H9 (cell line): ENCODE measurements at regions not wholly inside any gene's neighbourhood (a gene's known extent, or its start where the extent isn't known, plus 50 kb on each side); places are given as distances from the start of the nearest gene placed in this dataset.

ENCODE experiments used
- DNase-seq: peaks from one replicate; pipeline ENCODE4 v3.0.0-alpha.2; 2017
- H2AFZ ChIP-seq: one replicate; pipeline ENCODE4 v1.6.1; 2013; ENCODE audit warnings: mild to moderate bottlenecking, low read length, control low read depth, moderate library complexity
- H2AK5ac ChIP-seq: 2 replicates; pipeline ENCODE4 v1.6.1; 2013; ENCODE audit warnings: low read length, control low read depth, mixed read lengths; ENCODE audit not compliant: insufficient read length
- H2BK120ac ChIP-seq: one replicate; pipeline ENCODE4 v1.6.1; 2013; ENCODE audit warnings: low read depth, mild to moderate bottlenecking, low read length, control low read depth, inconsistent platforms; ENCODE audit not compliant: poor library complexity, severe bottlenecking
- H2BK12ac ChIP-seq: 2 replicates; pipeline ENCODE4 v1.6.1; 2013; ENCODE audit warnings: low read length, control low read depth, mixed read lengths, low read depth; ENCODE audit not compliant: insufficient read length
- H2BK15ac ChIP-seq: 2 replicates; pipeline ENCODE4 v1.6.1; 2013; ENCODE audit warnings: low read depth, low read length, control low read depth
- H2BK20ac ChIP-seq: one replicate; pipeline ENCODE4 v1.6.1; 2013; ENCODE audit warnings: low read depth, mild to moderate bottlenecking, low read length, control low read depth, inconsistent platforms; ENCODE audit not compliant: poor library complexity, severe bottlenecking
- H2BK5ac ChIP-seq: 2 replicates; pipeline ENCODE4 v1.6.1; 2013; ENCODE audit warnings: low read length, control low read depth, mixed read lengths; ENCODE audit not compliant: insufficient read length
- H3K14ac ChIP-seq: 2 replicates; pipeline ENCODE4 v1.6.1; 2013; ENCODE audit warnings: low read length, control low read depth; ENCODE audit not compliant: insufficient read depth
- H3K18ac ChIP-seq: 2 replicates; pipeline ENCODE4 v1.6.1; 2013; ENCODE audit warnings: low read depth, mild to moderate bottlenecking, mixed read lengths, low read length, control low read depth; ENCODE audit not compliant: insufficient read length
- H3K23ac ChIP-seq: 2 replicates; pipeline ENCODE4 v1.6.1; 2013; ENCODE audit warnings: low read length, control low read depth, mixed read lengths, low read depth; ENCODE audit not compliant: insufficient read length
- H3K23me2 ChIP-seq: 2 replicates; pipeline ENCODE4 v1.6.1; 2013; ENCODE audit warnings: low read depth, mild to moderate bottlenecking, mixed read lengths, low read length, control low read depth; ENCODE audit not compliant: insufficient read length, poor library complexity, severe bottlenecking
- H3K27ac ChIP-seq: 2 replicates; pipeline ENCODE4 v1.5.1; 2013; ENCODE audit warnings: low read length, control low read depth, mixed read lengths, low read depth; ENCODE audit not compliant: insufficient read length
- H3K27me3 ChIP-seq: 2 replicates; pipeline ENCODE4 v1.6.1; 2013; ENCODE audit warnings: low read length, control low read depth, inconsistent platforms; ENCODE audit not compliant: insufficient read depth
- H3K4ac ChIP-seq: 2 replicates; pipeline ENCODE4 v1.6.1; 2013; ENCODE audit warnings: low read depth, mild to moderate bottlenecking, control low read depth, inconsistent platforms, low read length, moderate library complexity
- H3K4me1 ChIP-seq: 2 replicates; pipeline ENCODE4 v1.6.1; 2013; ENCODE audit warnings: low read length, control low read depth, inconsistent platforms; ENCODE audit not compliant: insufficient read depth
- H3K4me2 ChIP-seq: 2 replicates; pipeline ENCODE4 v1.6.1; 2013; ENCODE audit warnings: low read length, control low read depth, mixed read lengths; ENCODE audit not compliant: insufficient read length, insufficient read depth
- H3K56ac ChIP-seq: 2 replicates; pipeline ENCODE4 v1.6.1; 2013; ENCODE audit warnings: low read depth, mild to moderate bottlenecking, mixed read lengths, low read length, control low read depth; ENCODE audit not compliant: insufficient read length
- H3K79me1 ChIP-seq: 2 replicates; pipeline ENCODE4 v1.6.1; 2013; ENCODE audit warnings: low read depth, mild to moderate bottlenecking, moderate library complexity, low read length, control low read depth, inconsistent platforms; ENCODE audit not compliant: insufficient read depth, poor library complexity, severe bottlenecking
- H3K79me2 ChIP-seq: 2 replicates; pipeline ENCODE4 v1.6.1; 2013; ENCODE audit warnings: low read length, control low read depth, inconsistent platforms; ENCODE audit not compliant: insufficient read depth
- H3K9ac ChIP-seq: 2 replicates; pipeline ENCODE4 v1.6.1; 2013; ENCODE audit warnings: low read length, control low read depth, mixed read lengths; ENCODE audit not compliant: insufficient read length; ENCODE audit errors: extremely low read depth
- H3K9me3 ChIP-seq: one replicate; pipeline ENCODE4 v1.6.1; 2013; ENCODE audit warnings: low read depth, low read length, inconsistent platforms; ENCODE audit not compliant: control insufficient read depth
- H3T11ph ChIP-seq: one replicate; pipeline ENCODE4 v1.6.1; 2013; ENCODE audit warnings: mild to moderate bottlenecking, low read length, control low read depth, inconsistent platforms
- H4K20me1 ChIP-seq: one replicate; pipeline ENCODE4 v1.6.1; 2013; ENCODE audit not compliant: control insufficient read depth, insufficient read length, insufficient read depth
- H4K5ac ChIP-seq: 2 replicates; pipeline ENCODE4 v1.6.1; 2013; ENCODE audit warnings: low read depth, mild to moderate bottlenecking, mixed read lengths, low read length, control low read depth; ENCODE audit not compliant: insufficient read length
- H4K8ac ChIP-seq: replicated peaks from 2 replicates; pipeline ENCODE4 v1.6.1; 2013; ENCODE audit warnings: low read length, control low read depth, mixed read lengths, low read depth; ENCODE audit not compliant: insufficient read length
- H4K91ac ChIP-seq: 2 replicates; pipeline ENCODE4 v1.6.1; 2013; ENCODE audit warnings: low read depth, mild to moderate bottlenecking, moderate library complexity, mixed read lengths, low read length, control low read depth; ENCODE audit not compliant: insufficient read length
- H3K27ac Mint-ChIP-seq, 3 experiments: 2 replicates in 2 of 3; 3 replicates in 1 of 3; pipeline ENCODE4 v1.8.0; 2020 to 2021; ENCODE audit warnings: mixed read lengths in 3 of 3, mild to moderate bottlenecking in 1 of 3, moderate library complexity in 1 of 3
- H3K27me3 Mint-ChIP-seq: 2 replicates; pipeline ENCODE4 v1.8.0; 2021; ENCODE audit warnings: low read depth, mild to moderate bottlenecking, moderate library complexity, mixed read lengths
- H3K36me3 Mint-ChIP-seq, 3 experiments: 2 replicates in 2 of 3; 3 replicates in 1 of 3; pipeline ENCODE4 v1.8.0; 2020 to 2021; ENCODE audit warnings: low read depth in 3 of 3, mixed read lengths in 3 of 3; ENCODE audit not compliant: insufficient read depth in 1 of 3
- H3K4me1 Mint-ChIP-seq, 2 experiments: 2 replicates each; pipeline ENCODE4 v1.8.0; 2020; ENCODE audit warnings: mixed read lengths in 2 of 2
- H3K4me3 Mint-ChIP-seq, 2 experiments: 2 replicates in 1 of 2; 3 replicates in 1 of 2; pipeline ENCODE4 v1.8.0; 2020 to 2021; ENCODE audit warnings: mild to moderate bottlenecking in 2 of 2, mixed read lengths in 2 of 2, moderate library complexity in 1 of 2
- H3K9me3 Mint-ChIP-seq, 2 experiments: 2 replicates in 1 of 2; 3 replicates in 1 of 2; pipeline ENCODE4 v1.8.0; 2020; ENCODE audit warnings: mild to moderate bottlenecking in 2 of 2, mixed read lengths in 2 of 2, moderate library complexity in 1 of 2
- CTCF ChIP-seq: fragments of 200-600 bp; sonication (generic); conservative IDR thresholded peaks from 3 replicates; pipeline ENCODE4 v1.8.0; 2021; ENCODE audit warnings: antibody characterized with exemption, mild to moderate bottlenecking
- WGBS: extraction: QIAGEN DNeasy Blood & Tissue Kit; methylation state at CpG from one replicate; pipeline ENCODE4 v1.1.7; 2013; ENCODE audit warnings: missing lambda C conversion rate, low lambda C conversion rate, mixed read lengths; ENCODE audit not compliant: insufficient read length; ENCODE audit errors: extremely low coverage; 5-methylcytosine and 5-hydroxymethylcytosine counted together

GRCh38 chr12:131565267-131566015 lies 145.4 kb upstream of the SFSWAP start:
- H2BK20ac ChIP-seq: no peak overlapping the region
- H3K36me3 Mint-ChIP-seq: no peaks in the 10 kb centered on the region; a peak in 1 of 7 replicates
- no peak overlapping the region for H2BK120ac ChIP-seq
- no peaks in the 10 kb centered on the region for H3K23me2 ChIP-seq
- no peaks in the 10 kb centered on the region for H3K9me3 ChIP-seq
- H3K23ac ChIP-seq: no peak overlapping the region
- H3K4me2 ChIP-seq: no peak overlapping the region
- peaks cover 4% of the 10 kb centered on the region for H3K27me3 Mint-ChIP-seq
- H3K4me3 Mint-ChIP-seq: no peak overlapping the region
- H2AK5ac ChIP-seq: no peak overlapping the region
- H2AFZ ChIP-seq: no peak overlapping the region
- no peak for DNase-seq
- peaks cover 0 to 2% of the 10 kb centered on the region in 2 experiments; a peak in 2 of 5 replicates for H3K9me3 Mint-ChIP-seq
- no peak overlapping the region for H3T11ph ChIP-seq
- H3K27ac Mint-ChIP-seq: no peak overlapping the region; a peak in 1 of 7 replicates
- H4K8ac ChIP-seq: no peak overlapping the region
- peaks cover 11 to 20% of the 10 kb centered on the region in 2 experiments for H3K4me1 Mint-ChIP-seq
- H4K91ac ChIP-seq: no peak overlapping the region
- H3K27me3 ChIP-seq: 0 out of 2 replicates have a peak, but pooled peaks cover 3% of the 10 kb centered on the region
- no peak for TF ChIP-seq CTCF
- no peaks in the 10 kb centered on the region for H4K20me1 ChIP-seq
- H3K79me1 ChIP-seq: no peaks in the 10 kb centered on the region
- no peak overlapping the region for H2BK5ac ChIP-seq
- H3K79me2 ChIP-seq: no peaks in the 10 kb centered on the region
- H3K14ac ChIP-seq: no peak overlapping the region
- no peak overlapping the region for H4K5ac ChIP-seq
- WGBS: no CpG with 5 or more reads among the region's 25 CpGs
- H3K18ac ChIP-seq: no peak overlapping the region
- H3K9ac ChIP-seq: no peak overlapping the region
- no peak overlapping the region for H3K27ac ChIP-seq
- H2BK12ac ChIP-seq: no peak overlapping the region
- no peak overlapping the region for H3K4ac ChIP-seq
- no peak overlapping the region for H2BK15ac ChIP-seq
- no peaks in the 10 kb centered on the region for H3K4me1 ChIP-seq
- no peak overlapping the region for H3K56ac ChIP-seq
